Astrocyte of the cerebellum (primary cell): ENCODE measurements at regions not wholly inside any gene's neighbourhood (a gene's known extent, or its start where the extent isn't known, plus 50 kb on each side); places are given as distances from the start of the nearest gene placed in this dataset.

Experiments
- DNase-seq: peaks from one replicate; pipeline ENCODE4 v3.0.0-alpha.2; 2011; ENCODE audit warnings: low read depth
- H3K4me3 ChIP-seq: 2 replicates; pipeline ENCODE4 v1.5.1; 2011; ENCODE audit warnings: mild to moderate bottlenecking, low read depth, low read length, moderate library complexity
- in situ Hi-C: cut with HindIII; loops from 2 replicates; pipeline ENCODE4 v1.10.0; 2017; ENCODE audit warnings: low sequenced_read_pairs
- TF ChIP-seq, protein P1 (sequence below): IDR thresholded peaks from 2 replicates; pipeline ENCODE4 v1.5.1; 2012; ENCODE audit warnings: low read length, low read depth, moderate library complexity, mild to moderate bottlenecking; ENCODE audit errors: missing control alignments

DNA sequence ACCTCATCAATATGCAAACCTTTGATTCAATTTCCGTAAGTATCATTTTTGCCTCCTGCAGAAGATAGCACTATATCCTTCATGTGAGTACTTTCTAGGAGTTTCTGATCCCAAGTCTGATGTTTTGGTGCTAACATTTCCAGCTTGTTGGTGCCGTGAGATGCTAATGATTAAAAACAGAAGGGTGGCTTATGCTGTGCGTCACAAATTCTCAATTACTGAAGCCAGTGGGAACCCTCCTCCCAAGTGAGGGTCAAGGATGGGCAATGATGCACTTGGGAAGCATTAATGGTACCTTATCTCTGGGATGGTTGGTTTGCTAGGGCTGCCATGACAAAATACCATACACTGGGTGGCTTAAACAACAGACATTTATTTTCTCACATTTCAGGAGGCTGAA lies 123.0 kb downstream of the FOXD1 start:
- DNase-seq = no peak
- in situ Hi-C loops = no loop called here
- TF ChIP-seq, protein P1, sequence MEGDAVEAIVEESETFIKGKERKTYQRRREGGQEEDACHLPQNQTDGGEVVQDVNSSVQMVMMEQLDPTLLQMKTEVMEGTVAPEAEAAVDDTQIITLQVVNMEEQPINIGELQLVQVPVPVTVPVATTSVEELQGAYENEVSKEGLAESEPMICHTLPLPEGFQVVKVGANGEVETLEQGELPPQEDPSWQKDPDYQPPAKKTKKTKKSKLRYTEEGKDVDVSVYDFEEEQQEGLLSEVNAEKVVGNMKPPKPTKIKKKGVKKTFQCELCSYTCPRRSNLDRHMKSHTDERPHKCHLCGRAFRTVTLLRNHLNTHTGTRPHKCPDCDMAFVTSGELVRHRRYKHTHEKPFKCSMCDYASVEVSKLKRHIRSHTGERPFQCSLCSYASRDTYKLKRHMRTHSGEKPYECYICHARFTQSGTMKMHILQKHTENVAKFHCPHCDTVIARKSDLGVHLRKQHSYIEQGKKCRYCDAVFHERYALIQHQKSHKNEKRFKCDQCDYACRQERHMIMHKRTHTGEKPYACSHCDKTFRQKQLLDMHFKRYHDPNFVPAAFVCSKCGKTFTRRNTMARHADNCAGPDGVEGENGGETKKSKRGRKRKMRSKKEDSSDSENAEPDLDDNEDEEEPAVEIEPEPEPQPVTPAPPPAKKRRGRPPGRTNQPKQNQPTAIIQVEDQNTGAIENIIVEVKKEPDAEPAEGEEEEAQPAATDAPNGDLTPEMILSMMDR = no peak
- no peak overlapping the region for H3K4me3 ChIP-seq

DNA sequence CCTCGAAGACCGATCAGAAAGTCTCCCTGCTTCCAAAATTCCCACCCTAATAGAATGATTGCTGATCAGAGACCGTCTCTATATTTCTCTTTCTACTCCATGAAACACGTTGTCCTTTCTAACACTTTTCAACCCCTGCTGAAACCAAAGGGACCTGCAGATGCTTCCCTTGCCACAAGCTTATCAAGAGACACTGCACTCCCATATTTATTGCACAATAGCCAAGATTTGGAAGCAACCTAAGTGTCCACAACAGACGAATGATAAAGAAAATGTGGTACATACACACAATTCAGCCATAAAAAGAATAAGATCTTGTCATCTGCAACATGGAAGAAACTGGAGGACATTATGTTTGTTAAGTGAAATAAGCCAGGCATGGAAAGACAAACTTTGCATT lies 125.1 kb downstream of the FOXD1 start:
- in situ Hi-C loops = loop anchor here (5.0 to 25.0 kb wide), 2 partner anchors 96 to 114 kb away; partner anchors contain the start of gene FOXD1
- no peak for DNase-seq
- no peak overlapping the region for H3K4me3 ChIP-seq
- TF ChIP-seq, protein P1 = no peak

DNA sequence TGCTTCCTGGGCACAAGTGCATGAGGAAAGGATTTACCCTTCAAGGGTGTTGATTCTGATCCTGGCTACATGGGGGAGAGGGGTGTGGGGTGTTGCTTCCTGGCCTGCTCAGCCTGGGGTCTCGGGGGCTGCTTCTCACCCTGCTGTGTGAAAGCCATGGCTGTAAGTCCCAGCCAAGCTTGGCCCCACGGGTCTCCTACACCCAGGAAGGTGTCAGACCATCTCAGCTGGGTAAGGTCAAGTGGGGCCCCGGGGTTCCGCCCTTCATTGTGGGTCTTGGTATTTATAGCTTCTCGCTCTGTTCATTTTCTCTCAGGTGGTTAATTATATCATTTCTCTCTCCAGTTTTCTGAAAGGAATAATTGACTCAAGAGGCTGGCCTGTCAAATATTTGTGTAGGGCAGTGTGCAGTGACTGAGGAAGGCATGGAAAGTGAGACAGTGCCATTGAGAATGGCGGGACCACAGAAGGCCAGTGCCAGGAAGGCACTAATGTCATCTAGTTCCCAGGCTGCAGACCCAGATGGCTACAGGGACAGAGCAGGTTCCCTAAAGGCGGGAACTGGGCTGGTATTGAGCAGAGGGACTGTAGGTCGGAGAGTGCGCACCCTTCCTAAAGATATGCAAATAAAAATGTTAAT lies 126.0 kb downstream of the FOXD1 start:
- no peak for DNase-seq
- no peak overlapping the region for H3K4me3 ChIP-seq
- in situ Hi-C loops = loop anchor here (5.0 to 25.0 kb wide), 2 partner anchors 95 to 115 kb away; partner anchors contain the start of gene FOXD1
- TF ChIP-seq, protein P1 = no peak

DNA sequence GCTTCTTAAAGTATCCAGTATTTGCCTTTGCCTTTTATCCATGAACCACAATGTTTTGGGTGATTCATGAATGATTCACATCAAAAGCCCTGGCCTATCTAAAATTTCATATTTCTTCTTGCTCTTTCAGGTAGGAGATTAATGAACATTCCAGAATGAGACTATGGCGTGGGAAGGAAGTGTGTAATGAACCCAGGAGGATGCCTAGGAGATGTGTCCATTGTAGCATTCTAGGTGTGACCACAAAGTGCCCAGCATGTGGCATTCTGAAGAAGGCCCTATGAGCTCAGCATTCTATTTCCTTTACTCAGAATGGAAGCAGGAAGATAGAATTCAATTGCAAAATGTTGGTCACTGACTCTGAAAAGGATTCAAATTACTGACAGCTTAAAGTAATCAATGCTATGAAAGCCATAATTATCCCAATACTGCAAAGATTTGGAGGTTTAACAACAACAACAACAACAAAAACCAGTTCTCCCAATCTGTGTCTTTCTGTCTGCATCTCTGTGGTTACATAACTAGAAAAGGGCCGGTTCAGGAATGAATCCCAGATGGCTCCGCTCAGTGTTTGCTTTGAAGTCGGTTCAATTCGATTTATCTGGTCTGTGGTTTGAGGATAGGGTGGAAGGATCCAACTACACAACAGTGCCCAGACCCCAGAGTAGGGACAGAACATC lies 126.7 kb downstream of the FOXD1 start:
- H3K4me3 ChIP-seq = no peak overlapping the region
- DNase-seq = peak; percentile 97
- TF ChIP-seq, protein P1 = no peak
- in situ Hi-C loops = loop anchor here (5.0 to 25.0 kb wide), 2 partner anchors 95 to 115 kb away; partner anchors contain the start of gene FOXD1

DNA sequence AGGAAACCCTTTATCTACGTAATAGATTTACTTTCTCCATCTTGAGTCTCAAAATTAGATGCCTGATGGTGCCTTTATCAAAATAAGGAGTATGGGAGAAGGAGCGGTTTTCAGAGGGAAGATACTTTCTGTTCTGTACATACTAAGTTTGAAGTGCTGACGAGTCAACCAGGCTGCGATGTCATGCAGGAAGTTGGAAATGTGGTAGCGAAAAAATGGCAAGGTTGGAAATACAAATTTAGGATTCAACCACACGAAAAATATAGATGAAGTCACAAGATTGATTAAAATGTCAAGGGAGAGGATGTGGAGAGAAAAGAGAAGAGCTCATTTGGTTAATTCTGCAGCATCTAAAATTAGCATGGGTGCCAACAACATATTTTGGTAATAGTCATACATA lies 129.5 kb downstream of the FOXD1 start:
- DNase-seq = no peak
- TF ChIP-seq, protein P1 = no peak
- in situ Hi-C loops = loop anchor here (25.0 kb wide), 1 partner anchor 118 kb away; the partner anchor contains the start of gene FOXD1
- H3K4me3 ChIP-seq = no peak overlapping the region

DNA sequence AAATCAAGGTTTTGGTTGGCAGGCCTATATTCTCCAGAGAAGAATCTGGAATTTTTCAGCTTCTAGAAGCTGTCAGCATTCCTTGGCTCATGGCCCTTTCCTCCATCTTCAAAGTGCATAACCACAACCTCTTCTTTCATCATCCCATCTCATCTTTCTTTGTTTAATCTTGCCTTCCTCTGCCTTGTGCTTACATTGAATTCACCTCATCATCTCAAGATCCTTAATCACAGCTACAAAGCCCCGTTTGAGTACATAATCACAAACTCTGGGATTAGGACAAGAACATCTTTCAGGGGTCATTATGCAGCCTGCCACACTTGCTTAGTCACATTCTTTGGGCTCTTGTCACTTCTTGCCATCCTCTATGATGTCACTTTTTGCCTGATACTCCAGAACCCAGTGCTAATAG lies 130.3 kb downstream of the FOXD1 start:
- no peak overlapping the region for H3K4me3 ChIP-seq
- TF ChIP-seq, protein P1 = no peak
- no peak for DNase-seq
- in situ Hi-C loops = loop anchor here (25.0 kb wide), 1 partner anchor 119 kb away; the partner anchor contains the start of gene FOXD1
